ENCODE measurements at regions not wholly inside any gene's neighbourhood (a gene's known extent, or its start where the extent isn't known, plus 50 kb on each side); places are given as distances from the start of the nearest gene placed in this dataset.
"Not testable (repeated sequence)": the region's sequence is repeated elsewhere in the genome, so short reads cannot be mapped to it uniquely, and the experiment has no call there.

DNA sequence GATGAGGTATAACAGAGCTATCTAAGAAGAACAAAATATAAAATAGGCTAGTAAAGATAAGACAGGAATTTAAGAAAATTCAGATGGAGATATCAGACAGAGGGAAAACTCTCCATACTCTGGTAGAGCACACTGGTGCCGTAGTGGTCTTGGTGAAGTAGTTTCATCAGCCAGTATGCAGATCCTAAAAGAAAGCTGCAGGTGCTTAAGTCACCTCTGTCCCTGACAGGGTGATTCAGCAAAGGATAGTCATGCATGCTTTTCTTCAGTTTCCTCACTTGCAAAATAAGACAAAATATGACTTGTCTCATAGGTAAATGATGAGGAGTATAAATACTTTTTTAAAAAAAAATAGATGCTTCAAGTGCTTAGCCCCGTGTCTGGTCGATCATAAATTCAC is 794.9 kb downstream of the TNS3 start:
- DNase-seq: no peak

DNA sequence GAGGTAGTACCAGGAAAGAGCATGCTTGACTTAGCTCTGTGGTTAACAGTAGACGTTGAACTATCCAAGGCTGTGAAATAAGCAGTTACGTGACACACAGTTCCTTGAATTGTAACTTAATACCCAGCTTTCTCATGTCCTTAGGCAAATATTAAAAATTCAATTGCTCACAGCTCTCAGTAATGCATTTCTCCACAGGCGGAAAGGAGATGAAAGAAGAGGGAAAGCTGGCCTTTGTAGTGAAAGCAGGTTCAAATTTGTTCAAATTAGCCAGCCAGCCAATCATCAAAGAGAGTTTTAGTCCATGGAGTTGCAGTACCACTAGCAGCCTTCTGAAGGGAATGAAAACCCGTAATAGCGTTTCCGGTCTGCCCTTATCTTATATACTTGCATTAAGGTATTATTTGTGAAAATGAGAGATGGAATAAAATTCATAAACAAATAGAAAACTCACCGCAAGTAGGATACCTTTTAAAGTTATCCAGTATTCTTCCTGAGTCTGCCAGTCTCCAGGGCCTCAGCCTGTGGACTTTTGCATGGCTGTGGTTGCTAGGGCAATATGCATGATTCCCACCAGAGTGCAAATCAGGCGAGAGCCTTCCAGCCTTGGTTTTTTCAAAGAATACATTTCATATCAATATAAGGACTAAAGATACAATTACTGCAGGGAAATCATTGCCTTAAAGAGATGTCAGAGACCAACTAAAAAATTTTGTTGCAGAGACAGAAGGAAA is 795.5 kb downstream of the TNS3 start:
- DNase-seq: no peak

DNA sequence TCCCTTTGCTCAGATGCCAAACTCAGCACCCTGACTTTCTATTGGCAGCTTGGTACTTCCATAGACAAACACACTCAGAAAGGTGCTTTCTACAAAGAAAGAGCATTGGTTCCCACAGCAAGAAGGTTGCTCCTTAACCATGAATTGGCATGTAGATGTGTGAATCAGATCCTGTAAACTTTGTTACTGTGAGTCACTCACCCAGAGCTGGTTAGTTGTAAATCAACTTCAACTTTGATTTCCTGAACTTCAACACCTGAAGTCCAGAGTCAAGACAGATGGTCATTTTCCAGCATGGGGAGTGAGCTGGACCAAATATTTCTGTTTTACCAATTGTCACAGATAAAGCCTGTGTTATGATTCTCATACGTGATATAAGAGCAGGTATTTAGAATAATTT is 797.2 kb downstream of the TNS3 start:
- DNase-seq: no peak

DNA sequence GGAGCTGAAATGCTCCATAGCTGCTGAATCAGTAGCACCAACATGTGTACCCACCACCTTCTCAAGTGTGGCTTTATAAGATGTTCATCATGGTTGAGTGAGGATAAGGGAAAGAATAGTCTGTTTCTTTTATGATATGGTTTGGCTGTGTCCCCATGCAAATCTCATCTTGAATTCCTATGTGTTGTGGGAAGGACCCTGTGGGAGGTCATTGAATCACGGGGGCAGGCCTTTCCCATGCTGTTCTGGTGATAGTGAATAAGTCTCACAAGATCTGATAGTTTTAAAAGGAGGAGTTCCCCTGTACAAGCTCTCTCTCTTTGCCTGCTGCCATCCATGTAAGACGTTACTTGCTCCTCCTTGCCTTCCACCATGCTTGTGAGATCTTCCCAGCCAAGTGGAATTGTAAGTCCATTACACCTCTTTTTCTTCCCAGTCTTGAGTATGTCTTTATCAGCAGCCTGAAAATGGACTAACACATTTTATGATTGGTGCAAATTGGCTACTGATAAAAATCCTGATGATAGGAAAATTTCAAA is 799.9 kb downstream of the TNS3 start:
- no peak for DNase-seq

DNA sequence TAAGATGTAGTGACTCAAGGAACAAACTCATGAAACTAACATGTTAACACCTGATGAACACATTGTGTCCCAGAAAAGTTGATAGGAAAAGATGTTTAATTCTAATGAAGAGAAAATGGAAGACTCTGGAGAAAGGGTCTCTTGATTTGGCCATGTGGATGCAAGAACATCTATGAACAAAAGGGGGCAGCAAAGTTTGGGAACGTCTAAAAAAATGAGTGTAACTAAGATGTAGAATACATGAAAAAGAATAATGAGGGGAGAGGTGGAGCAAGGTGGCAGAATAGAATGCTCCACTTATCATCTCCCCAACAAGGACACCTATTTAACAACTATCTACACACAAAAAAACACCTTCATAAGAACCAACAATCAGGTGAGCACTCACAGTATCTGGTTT is 805.1 kb downstream of the TNS3 start:
- no peak for DNase-seq

DNA sequence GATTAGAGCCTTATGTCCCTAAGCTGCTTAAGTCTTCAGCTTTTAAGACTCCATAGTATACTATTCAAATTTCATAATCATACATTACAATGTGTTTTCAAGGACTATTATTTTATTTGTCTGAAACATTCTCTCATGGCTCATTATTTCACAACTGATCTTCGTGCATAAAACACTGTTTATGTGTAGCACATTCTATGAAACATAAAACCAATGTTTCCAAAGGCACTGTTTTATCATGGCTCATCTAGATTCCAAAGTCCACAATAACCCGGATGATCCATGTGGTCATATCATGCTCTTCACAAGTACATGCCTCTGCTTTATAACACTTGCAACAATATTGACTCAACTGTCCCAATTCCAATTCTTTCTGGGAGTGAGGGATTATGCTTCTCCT is 806.1 kb downstream of the TNS3 start:
- no peak for DNase-seq

DNA sequence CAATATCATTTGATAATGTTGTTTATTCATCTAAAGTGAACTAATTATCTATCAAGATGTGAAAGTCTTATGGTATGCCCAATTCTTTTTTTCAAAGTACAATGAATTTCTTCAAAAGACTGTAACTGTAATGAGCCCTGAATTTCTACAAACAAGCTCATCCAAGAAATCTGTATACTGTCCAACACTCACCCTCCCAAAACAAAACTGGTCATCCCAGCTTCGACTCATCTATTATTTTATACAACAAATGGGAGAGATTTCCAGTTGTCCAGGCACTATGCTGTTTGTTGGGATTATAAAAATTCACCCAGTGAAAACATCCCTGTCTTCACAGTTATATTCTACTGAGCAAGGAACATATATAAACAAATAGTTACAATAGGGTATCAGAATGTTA is 806.9 kb downstream of the TNS3 start:
- DNase-seq: no peak

DNA sequence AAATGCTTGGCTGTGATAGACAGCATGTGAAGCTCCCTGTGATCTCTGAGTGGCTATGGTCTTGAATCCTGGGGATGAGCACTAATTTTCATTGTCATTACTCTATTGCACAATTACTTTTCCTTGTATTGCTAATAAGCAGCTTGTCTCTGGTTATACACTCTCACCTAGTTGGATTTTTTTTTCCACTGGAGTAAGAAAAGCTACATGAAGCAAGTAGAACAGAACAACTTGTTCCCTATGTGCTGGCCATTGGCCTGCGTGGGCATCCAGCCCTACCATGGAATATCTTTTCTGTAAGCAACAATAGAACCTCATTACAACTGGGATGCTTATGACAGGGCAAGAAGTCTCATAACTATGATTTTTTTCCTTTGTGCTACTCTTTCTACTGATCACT is 807.4 kb downstream of the TNS3 start:
- DNase-seq: no peak

DNA sequence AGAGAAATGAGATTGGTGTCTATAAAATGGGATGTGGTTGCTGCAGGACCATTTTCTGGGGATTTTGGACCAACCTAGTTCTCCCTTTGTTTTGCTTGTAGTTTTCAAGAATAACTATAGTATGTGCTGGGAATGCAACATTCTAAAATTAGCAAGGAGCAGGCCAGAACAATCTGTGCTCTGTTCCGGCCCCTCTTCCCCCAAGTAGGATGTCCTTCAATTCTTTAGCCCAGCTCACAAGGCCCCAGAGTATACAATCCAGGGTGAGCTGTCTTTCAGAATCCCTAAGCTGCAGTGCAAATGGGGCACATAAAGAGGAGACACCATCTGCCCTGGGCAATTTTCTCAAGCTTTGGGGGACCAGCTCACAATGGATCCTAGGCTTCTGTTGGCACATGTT is 809.1 kb downstream of the TNS3 start:
- DNase-seq: no peak

DNA sequence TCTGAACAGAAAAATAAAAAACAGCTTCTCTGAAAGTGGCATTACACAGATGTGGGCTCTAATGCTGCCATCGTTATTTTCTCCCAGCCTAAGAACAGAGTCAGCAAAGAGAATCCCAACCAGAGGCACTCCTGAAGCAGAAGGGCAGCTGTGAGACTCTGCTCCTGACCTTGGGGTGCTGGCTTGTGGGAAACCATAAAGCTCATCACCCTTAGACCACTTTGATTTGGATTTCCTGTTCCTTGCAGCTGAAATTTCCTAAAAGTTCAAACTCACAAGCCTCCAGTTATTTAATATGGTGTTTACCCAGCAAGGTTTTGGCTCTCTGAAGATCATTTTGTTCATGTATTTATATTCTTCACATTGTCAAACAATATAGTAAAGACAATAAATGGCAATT is 814.8 kb downstream of the TNS3 start:
- no peak for DNase-seq

DNA sequence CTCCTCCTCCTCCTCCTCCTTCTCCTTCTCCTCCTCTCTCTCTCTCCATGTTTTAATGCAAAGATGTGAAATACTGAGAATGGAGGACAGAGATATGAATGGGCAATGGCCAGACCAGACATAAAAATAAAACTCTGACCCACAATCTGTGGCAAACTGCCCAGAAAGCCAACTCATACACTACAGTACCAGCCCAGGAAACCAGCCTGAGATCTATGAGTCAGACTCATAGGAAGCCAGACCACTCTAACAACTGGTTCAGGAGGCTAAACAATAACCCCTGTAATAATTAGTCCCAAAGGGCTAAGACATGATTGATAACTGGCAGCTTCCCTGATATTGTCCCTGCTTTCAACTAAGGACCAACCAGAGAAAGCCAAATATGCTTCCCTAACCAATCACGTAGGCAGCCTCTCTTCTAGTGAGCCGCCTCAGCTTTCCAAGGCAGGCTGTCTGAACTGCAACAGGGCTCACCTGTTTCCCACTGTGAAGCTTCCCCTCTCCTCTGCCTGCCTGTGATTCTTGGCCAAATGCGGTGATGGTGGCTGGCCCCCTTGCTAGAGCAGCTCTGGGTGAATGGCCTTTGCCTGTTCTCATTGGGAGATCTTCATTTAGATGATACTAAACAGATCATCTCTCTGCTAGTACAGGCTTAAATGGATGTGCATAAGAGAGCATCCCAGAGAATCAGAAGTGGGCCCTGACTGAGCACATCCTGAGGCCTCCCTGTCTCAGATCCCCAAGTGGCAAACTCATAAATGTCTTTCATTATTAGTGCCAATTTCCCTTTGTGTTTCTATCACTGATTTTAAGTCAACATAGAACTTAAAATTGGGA is 817.6 kb downstream of the TNS3 start:
- no peak for DNase-seq

DNA sequence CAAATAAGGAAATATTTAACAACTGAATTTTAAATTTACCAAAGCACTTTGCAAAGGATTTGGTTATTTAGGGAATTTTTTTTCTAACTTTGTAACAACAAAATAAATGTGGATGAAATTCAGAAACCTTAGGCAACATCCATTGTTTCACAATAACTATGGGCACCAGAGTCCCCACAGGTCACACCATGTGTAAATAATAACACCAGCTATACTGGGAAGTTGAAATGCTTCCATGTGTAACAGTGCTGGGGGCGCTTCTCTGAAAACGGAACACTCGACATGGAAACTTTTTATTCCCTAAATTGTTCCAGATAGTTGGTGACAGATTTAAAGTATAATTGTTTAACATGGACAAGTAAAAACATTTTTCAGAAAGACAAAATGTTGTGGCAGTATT is 818.6 kb downstream of the TNS3 start:
- DNase-seq: no peak

DNA sequence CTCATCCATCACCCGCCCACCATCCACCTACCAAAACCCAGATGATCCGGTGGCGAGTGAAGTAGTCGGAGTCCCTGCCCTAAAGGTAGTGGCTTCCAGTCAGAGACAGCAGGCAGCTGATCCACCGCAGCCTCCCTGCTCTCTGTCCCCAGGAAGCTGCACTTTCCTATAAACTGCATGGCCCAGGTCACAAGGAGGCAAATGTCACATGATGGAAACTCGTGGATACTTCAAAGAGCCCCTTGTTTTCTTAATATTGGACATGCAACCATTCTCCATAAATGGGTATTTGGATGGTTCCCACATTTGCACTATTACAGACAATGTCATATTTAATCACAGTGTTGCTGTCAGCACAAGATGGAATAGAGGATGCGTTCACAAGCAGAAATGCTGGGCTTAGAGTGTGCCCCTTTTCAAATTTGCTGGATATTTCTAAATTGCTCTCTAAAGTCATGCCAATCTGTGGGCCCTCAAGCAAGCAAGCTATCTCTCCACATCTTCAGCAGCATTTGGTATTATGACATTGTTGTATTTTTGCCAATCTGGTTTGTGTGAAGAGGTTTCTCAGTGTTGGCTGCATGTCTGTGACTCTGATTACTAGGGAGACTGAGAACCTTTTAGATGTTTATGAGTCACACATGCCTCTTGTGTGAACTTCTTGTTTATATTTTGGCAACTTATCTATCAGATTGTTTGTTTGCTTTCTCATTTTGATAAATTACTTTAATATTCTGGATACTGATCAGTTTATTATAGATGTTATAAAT is 822.0 kb downstream of the TNS3 start:
- DNase-seq: no peak

DNA sequence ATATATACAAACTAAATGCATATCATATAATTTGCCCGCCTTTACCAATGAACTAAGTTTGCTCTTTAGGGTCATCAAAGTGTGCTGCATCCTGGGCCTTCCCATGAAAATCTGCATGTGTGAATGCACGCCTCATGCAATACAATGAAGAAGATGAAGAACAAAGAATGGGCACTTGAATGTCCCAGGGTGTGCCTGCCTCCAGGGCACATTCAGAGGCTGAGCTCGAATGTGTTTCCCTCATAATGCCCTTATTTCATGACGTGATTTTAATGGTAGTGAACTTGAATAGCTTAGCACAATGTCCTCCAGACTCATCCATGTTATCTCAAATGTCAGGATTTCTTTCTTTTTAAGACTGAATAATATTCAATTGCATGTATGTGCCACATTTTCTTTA is 824.9 kb downstream of the TNS3 start:
- DNase-seq: no peak

DNA sequence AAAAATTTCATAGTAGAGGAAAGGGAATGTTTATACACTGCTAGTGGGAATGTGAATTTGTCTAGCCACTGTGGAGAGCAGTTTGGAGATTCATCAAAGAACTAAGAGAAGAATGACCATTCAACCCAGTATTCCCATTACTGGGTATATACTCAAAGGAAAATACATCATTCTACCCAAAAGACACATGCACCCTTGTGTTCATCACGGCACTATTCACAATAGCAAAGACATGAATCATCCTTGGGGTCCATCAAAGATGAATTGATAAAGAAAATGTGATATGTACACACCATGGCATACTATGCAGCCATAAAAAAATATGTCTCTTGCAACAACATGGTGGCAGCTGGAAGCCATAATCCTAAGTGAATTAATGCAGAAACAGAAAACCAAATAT is 825.7 kb downstream of the TNS3 start:
- DNase-seq: no peak

DNA sequence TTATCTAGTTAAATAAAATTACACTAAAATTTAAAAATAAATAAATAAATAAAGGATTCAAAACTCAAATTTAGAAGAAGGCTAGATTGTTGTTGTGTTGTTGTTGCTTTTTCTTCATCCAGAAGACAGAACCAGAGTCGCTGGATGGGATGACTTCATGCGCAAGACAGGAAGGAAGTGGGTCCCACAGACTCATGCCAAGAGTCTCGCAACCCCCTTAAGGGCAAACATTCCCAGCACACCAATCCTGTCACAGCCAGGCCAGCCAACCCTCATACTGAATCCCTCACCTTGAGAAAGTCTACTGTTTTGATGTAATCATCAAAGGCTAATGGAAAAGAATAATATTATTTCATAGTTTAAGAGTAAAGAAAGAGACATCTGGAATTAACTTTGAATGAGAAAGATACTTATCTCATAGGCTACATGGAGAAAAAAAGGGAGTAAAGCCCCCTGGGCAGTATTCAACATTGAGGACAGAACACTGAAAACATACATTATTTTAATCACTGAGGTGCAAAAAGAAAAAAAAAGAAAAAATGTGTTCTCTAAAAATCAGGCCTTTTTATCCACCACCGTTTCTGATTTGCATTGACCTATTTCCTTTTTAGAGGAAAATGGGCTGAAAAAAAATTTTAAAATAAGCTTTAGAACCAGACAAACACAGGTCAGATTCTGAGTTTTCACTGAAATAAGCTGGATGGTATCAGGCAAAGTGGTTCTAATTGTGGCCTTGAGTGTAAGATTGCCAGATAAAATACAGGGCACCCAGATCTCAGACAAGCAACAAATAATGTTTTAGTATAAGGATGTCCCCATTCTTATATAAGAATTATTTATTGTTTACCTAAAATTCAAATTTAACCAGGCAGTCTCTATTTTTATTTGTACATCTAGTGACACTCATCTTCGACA is 826.5 kb downstream of the TNS3 start:
- no peak for DNase-seq

DNA sequence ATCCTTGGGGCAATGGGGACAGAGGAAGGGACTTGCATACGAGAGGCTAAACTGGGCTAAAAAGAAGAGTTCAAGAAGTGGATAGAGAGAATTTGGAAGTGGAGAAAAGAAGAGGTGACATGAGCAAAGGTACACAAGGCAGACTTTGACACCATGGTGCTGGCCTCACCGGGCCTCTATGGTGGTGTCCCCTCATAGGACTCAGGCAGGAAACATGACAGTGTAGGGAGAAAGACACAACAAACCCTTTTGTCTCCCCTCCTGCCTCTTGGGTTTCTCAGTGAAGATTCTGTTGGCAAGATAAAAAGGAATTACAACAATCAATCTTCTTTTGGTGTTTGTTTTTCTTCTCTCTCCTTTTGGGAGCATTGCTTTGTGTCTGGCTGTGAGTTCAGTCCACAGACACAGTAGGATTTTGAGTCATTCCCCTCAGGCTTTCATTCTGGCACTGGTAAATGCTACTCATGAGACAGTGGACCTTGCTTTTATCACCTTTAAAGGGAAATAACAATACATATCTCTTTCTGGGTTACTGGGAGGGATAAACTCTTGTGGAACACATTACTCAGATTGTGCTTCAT is 827.7 kb downstream of the TNS3 start:
- no peak for DNase-seq

DNA sequence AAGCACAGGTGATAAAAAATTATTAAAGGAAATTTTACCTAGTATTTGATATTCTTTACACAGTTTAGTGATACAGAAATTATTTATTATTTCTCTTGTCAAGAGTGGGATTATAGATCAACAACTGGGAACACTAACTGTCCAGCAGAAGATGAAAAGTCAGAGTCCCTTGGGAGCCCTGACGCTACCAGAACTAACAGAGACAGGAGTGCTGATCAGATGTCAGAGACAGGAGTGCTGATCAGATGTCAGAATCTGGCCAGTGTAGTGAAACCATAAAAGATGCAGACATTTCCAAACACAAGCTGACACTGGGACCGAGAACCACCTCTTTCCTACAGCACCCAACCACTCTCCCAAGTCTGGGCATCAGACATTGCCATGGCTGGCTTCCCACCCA is 828.2 kb downstream of the TNS3 start:
- DNase-seq: no peak

DNA sequence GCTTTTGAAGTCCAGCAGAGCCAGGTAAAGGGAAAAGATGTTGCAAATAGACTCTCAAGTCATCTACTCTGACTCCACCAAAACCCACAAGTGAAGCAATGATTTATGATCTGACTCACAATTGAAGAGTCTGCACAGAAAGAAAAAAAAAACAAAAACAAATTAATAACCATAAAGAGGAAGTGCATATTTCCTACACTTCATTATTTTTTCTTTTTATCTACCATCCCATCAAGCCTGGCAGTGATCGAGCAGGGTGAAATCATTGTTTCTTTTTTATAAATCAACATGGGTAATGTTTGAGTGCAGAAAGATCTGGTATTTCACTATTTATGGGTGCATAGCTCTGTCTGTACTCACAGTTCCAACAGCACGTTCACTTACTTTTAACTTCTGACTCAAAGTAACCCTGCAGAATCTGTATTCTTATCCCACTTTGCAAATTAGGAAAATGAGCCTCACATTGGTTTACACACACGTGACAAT is 829.0 kb downstream of the TNS3 start:
- no peak for DNase-seq

DNA sequence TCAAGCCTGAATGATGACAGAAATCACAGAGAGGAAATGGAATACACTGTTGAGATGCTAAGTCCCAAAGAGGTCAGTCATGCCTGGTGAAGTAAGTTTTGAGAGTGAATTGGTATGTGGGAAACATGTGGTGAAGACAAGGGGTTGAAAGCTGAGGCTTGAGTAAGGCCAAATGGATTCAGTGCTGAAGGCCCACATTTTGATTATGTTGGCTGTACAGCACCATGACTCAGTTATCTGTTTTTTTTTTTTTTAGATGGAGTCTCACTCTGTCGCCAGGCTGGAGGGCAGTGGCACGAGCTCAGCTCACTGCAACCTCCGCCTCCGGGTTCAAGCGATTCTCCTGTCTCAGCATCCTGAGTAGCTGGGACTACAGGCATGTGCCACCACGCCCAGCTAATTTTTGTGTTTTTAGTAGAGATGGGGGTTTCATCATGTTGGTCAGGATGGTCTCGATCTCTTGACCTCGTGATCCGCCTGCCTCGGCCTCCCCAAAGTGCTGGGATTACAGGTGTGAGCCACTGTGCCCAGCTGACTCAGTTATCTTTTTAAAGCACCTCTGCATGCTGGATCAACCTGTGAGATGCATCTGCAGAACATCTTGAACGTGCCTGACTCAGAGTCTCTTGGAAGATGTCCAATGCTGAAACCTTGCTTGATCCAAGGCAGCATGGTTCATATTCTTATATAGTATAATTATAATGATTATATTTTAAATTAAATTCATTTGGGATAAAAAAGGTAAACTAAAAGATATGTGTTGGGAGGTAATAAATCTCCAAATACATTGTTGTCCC is 829.8 kb downstream of the TNS3 start:
- DNase-seq: not testable (repeated sequence)

DNA sequence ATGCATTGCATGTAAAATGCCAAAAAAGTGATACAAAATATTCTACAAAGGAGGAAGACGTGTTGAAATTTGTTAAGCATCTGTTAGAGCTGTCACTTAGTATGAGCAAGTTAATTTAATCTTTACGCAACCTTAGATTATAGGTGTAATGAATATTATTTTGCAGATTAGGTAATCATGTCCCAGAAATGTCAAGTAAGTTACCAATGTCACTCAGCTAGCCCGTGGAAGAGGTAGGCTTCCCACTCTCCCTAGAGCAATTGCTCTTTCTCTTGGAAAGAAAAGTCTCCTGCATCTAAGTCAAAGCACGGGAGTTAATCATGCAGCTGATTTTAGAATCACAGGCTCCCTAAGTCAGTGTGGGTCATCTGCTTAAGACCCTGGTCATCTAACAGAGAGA is 830.4 kb upstream of the IGFBP3 start:
- no peak for DNase-seq
